Right cardiac atrium (tissue), 5 donors: ENCODE measurements at regions not wholly inside any gene's neighbourhood (a gene's known extent, or its start where the extent isn't known, plus 50 kb on each side); places are given as distances from the start of the nearest gene placed in this dataset.

Experiments
- ATAC-seq, 2 donors: fragments of 200-7000 bp; cut with Tn5 transposase; one replicate each; pipeline versions ENCODE4 v1.8.0 to v1.9.1; 2020; ENCODE audit warnings: moderate library complexity in 2 of 2, mild to moderate bottlenecking in 1 of 2
- DNase-seq, 3 donors: peaks; one replicate each; pipeline ENCODE4 v3.0.0-alpha.2; 2020
- H3K27ac ChIP-seq: one replicate; pipeline ENCODE4 v1.5.1; 2013; ENCODE audit warnings: mild to moderate bottlenecking, low read length, control low read depth, moderate library complexity
- H3K27me3 ChIP-seq: one replicate; pipeline ENCODE4 v1.6.1; 2013; ENCODE audit not compliant: control insufficient read depth, insufficient read depth
- H3K4me1 ChIP-seq: one replicate; pipeline ENCODE4 v1.6.1; 2013; ENCODE audit warnings: low read length; ENCODE audit not compliant: control insufficient read depth, insufficient read depth
- H3K4me3 ChIP-seq: one replicate; pipeline ENCODE4 v1.5.1; 2013; ENCODE audit warnings: low read length, control low read depth
- H3K9me3 ChIP-seq: one replicate; pipeline ENCODE4 v1.6.1; 2013; ENCODE audit warnings: low read length; ENCODE audit not compliant: control insufficient read depth
- WGBS: extraction: QIAGEN DNeasy Blood & Tissue Kit; methylation state at CpG from one replicate; pipeline ENCODE4 v1.1.7; 2013; 5-methylcytosine and 5-hydroxymethylcytosine counted together
- intact Hi-C, 4 donors: fragments of 100-400 bp; cut with DNase I; formaldehyde crosslinking; loops; one replicate each; pipeline versions ENCODE4 v1.11.0 to v1.14.0; 2022 to 2023
- donor health status: healthy with polysubstance abuse.
- donor health status: DM: no; HTN: yes; CAD: no.
- donor health status: DM: no; HTN: no; CAD: no.
- donor health status: DM: no; HTN: yes; CAD: no; lungs with severe emphysema.
- donor health status: DM: yes; HTN: yes; CAD: no.

DNA sequence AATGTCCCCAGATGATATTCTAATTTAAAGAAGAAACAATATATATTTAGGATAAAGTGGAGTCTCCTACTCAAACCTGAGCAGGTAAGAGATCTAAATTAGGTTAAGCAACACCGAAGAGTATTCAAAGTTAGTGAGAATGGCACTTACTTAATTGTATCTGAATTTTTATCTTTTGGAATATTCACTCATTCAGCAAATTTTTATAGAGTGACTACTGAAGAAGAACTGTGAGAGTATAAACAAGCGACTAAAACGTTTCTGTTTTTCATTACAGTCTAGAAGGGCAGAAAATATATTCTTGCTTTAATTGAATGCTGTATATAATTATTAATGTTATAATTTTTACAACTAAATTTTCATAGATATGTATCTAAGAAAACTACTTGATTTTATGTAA is 567.7 kb upstream of the TBL1XR1 start:
- H3K4me3 ChIP-seq, result no peak overlapping the region
- intact Hi-C loops, result no loop called here
- ATAC-seq (no peak), DNase-seq (no peak)
- H3K9me3 ChIP-seq, result peaks cover 4% of the 10 kb centered on the region
- 65% methylated on average over 3 of the region's 3 CpGs for WGBS
- no peaks in the 10 kb centered on the region for H3K27me3 ChIP-seq
- no peak overlapping the region for H3K27ac ChIP-seq
- peaks cover 1% of the 10 kb centered on the region for H3K4me1 ChIP-seq

- no peaks in the 10 kb centered on the region for H3K27me3 ChIP-seq
- WGBS, result 70% methylated on average over 2 of the region's 2 CpGs
- H3K4me3 ChIP-seq, result no peak overlapping the region
- ATAC-seq (no peak), DNase-seq (no peak)
- intact Hi-C loops, result no loop called here
- H3K27ac ChIP-seq, result no peak overlapping the region
- peaks cover 4% of the 10 kb centered on the region for H3K9me3 ChIP-seq
- peaks cover 7% of the 10 kb centered on the region for H3K4me1 ChIP-seq
These were observed 573.3 kb upstream of the TBL1XR1 start for GRCh38 chr3:177770383-177771230.

DNA sequence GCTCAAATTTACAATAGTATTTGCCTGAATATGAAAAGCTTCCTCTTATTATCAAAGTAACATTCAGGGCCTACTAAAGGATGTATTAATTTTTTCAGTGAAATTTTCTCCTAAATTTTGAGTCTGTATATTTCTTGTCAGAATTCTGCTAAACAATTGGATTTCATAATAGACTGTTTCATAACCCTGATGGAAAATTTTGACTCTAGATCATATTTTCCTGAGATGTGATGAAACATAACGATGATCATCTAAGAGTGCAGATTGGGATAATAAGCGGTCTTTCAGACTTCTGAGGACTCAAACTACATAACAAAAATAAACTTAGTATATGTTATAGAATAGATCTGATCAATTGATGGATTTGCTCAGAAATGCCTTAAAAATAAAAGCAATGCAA is 574.5 kb upstream of the TBL1XR1 start:
- Histone ChIP-seq H3K27ac (no peak overlapping the region), H3K4me1 (peaks cover 11% of the 10 kb centered on the region), H3K4me3 (no peak overlapping the region), H3K9me3 (peaks cover 4% of the 10 kb centered on the region), H3K27me3 (no peaks in the 10 kb centered on the region)
- DNase-seq (no peak), ATAC-seq (no peak)
- intact Hi-C loops, result no loop called here
- 86% methylated on average over 2 of the region's 2 CpGs for WGBS

GRCh38 chr3:177772908-177773557 is 575.8 kb upstream of the TBL1XR1 start:
- peaks cover 3% of the 10 kb centered on the region for H3K9me3 ChIP-seq
- intact Hi-C loops, result no loop called here
- ATAC-seq, result peak; percentile 54 to 76
- H3K27ac ChIP-seq, result no peak overlapping the region
- no peak overlapping the region for H3K4me3 ChIP-seq
- peak in 2 of 3 donors; percentile 37 to 42 for DNase-seq
- H3K27me3 ChIP-seq, result no peaks in the 10 kb centered on the region
- 55% methylated on average over 3 of the region's 3 CpGs for WGBS
- peaks cover 11% of the 10 kb centered on the region for H3K4me1 ChIP-seq

GRCh38 chr3:177773717-177774116 is 576.4 kb upstream of the TBL1XR1 start:
- H3K9me3 ChIP-seq, result no peaks in the 10 kb centered on the region
- intact Hi-C loops, result no loop called here
- no peak for DNase-seq
- no peak overlapping the region for H3K4me3 ChIP-seq
- ATAC-seq, result no peak
- H3K4me1 ChIP-seq, result peaks cover 11% of the 10 kb centered on the region
- no peak overlapping the region for H3K27ac ChIP-seq
- no peaks in the 10 kb centered on the region for H3K27me3 ChIP-seq
- 87% methylated on average over 1 of the region's 1 CpG for WGBS

GRCh38 chr3:177776661-177777101 is 579.4 kb upstream of the TBL1XR1 start:
- ATAC-seq (no peak), DNase-seq (no peak)
- WGBS, result 59% methylated on average over 6 of the region's 6 CpGs
- intact Hi-C loops, result no loop called here
- Histone ChIP-seq H3K27me3 (no peaks in the 10 kb centered on the region), H3K9me3 (no peaks in the 10 kb centered on the region), H3K4me3 (no peak overlapping the region), H3K27ac (no peak overlapping the region), H3K4me1 (peaks cover 13% of the 10 kb centered on the region)

- peak in 1 of 2 donors; percentile 73 for ATAC-seq
- intact Hi-C loops, result no loop called here
- peaks cover 19% of the 10 kb centered on the region for H3K4me1 ChIP-seq
These were observed 580.4 kb upstream of the TBL1XR1 start for GRCh38 chr3:177777699-177778098.

DNA sequence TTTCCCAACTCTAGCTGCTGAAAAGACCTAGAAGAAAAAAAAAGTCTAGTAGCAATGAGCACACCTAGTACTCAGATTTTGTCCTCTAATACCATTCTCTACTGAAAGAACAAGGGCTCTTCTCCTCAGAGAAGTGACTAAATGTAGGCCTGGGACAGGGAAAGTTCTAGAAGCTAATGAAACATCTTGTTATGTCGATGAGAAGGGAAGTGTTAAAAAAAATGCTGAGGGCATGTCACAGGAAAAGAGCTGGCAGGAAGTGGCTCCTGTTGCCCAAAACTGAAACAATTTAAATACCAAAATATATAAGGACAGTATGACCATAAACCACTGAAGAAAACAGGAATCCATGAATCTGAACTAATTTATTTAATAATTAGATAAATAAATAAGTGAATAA is 581.4 kb upstream of the TBL1XR1 start:
- DNase-seq (no peak), ATAC-seq (no peak)
- Histone ChIP-seq H3K9me3 (no peaks in the 10 kb centered on the region), H3K27me3 (no peaks in the 10 kb centered on the region), H3K4me1 (peaks cover 17% of the 10 kb centered on the region), H3K27ac (no peak overlapping the region), H3K4me3 (no peak overlapping the region)
- intact Hi-C loops, result no loop called here
- WGBS, result 48% methylated on average over 1 of the region's 1 CpG

More at GRCh38 chr3:177777699-177778098, 580.4 kb upstream of the TBL1XR1 start:
- no peak overlapping the region for H3K4me3 ChIP-seq
- H3K27ac ChIP-seq, result no peak overlapping the region
- H3K9me3 ChIP-seq, result no peaks in the 10 kb centered on the region
- WGBS, result 84% methylated on average over 1 of the region's 1 CpG
- no peaks in the 10 kb centered on the region for H3K27me3 ChIP-seq
- peak in 2 of 3 donors; percentile 68 to 72 for DNase-seq

DNA sequence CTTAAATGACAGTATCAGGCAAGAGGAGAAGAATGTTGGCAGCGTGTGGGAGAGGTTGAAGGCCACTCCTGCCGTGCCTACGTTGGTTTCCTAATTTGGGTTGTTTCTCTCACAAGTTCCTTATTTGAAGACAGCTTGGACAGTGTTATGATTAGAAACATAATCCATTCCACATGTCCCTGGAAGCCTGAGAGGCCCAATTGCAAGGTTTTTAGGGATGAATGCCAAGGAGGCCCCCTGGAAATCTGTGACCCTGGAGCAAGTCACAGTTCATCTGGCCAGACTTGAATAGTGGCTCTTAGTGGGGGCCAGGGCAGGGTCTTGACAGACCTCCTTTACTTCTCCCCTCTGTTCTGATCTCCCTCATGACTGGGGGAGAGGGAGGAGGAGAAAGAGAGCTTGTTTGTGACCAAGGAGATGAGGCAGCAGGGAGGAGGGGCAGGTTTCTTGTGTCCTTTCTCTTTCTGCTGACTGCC is 584.4 kb upstream of the TBL1XR1 start:
- no peaks in the 10 kb centered on the region for H3K9me3 ChIP-seq
- H3K4me3 ChIP-seq, result no peak overlapping the region
- peak; percentile 54 to 79 (median 76) for DNase-seq
- intact Hi-C loops, result no loop called here
- H3K27me3 ChIP-seq, result no peaks in the 10 kb centered on the region
- WGBS, result 19% methylated on average over 3 of the region's 3 CpGs
- peak overlapping the region; percentile 98 for H3K27ac ChIP-seq
- H3K4me1 ChIP-seq, result peaks cover 18% of the 10 kb centered on the region
- ATAC-seq, result peak; percentile 89 to 95

DNA sequence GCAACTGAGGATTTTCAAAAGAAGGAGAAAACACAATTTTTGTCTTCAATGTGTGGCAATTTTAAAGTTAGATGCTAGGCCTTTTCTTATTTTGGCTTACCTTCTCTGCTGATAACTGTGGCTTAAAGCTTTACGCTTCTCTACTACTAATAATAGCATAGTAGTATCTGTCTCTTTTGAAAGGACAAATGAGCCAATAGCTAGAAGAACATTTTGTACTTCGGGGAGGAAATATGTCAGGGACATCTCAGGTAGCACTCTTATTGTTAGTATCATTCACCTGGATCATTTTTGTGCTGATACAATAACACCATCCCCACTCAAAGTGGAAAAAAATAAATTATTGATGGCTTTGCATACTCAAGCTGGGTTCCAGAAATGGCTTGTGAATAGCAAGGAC is 586.1 kb upstream of the TBL1XR1 start:
- no peak for DNase-seq
- Histone ChIP-seq H3K9me3 (no peaks in the 10 kb centered on the region), H3K4me3 (no peak overlapping the region), H3K4me1 (peaks cover 17% of the 10 kb centered on the region), H3K27ac (peak overlapping the region; percentile 68), H3K27me3 (no peaks in the 10 kb centered on the region)
- intact Hi-C loops, result no loop called here
- 72% methylated on average over 2 of the region's 2 CpGs for WGBS
- ATAC-seq, result no peak

GRCh38 chr3:177783767-177784166 is 586.5 kb upstream of the TBL1XR1 start:
- Histone ChIP-seq H3K27ac (peak overlapping the region; percentile 68), H3K4me1 (peaks cover 17% of the 10 kb centered on the region), H3K4me3 (no peak overlapping the region), H3K9me3 (no peaks in the 10 kb centered on the region), H3K27me3 (no peaks in the 10 kb centered on the region)
- WGBS, result 90% methylated on average over 5 of the region's 5 CpGs
- intact Hi-C loops, result no loop called here
- DNase-seq (no peak), ATAC-seq (no peak)
